ENCODE measurements at regions not wholly inside any gene's neighbourhood (a gene's known extent, or its start where the extent isn't known, plus 50 kb on each side); places are given as distances from the start of the nearest gene placed in this dataset.

GRCh38 chr11:15726221-15726746 is 611.6 kb downstream of the INSC start:
- peaks cover 7% of the 10 kb centered on the region for H3K4me1 Mint-ChIP-seq
- Histone ChIP-seq H3K4me2 (no peak overlapping the region), H3K27ac (ENCODE audit: low read depth) (no peak overlapping the region), H3K36me3 (ENCODE audit: insufficient read depth) (no peaks in the 10 kb centered on the region), H3F3A (replicated peaks; ENCODE audit: low read depth) (no peaks in the 10 kb centered on the region), H3K27me3 (ENCODE audit: insufficient read depth) (no peaks in the 10 kb centered on the region), H3K79me2 (replicated peaks; ENCODE audit: insufficient read depth) (no peaks in the 10 kb centered on the region), H3K4me1 (ENCODE audit: insufficient read depth) (peaks cover 5% of the 10 kb centered on the region; the same call in 1 of the 2 replicates), H4K20me1 (replicated peaks; ENCODE audit: insufficient read depth) (no peaks in the 10 kb centered on the region), H3K4me3 (no peak overlapping the region), H2AFZ (no peak overlapping the region), H3K9me2 (ENCODE audit: insufficient read depth) (peaks cover 23% of the 10 kb centered on the region)
- H3K27me3 Mint-ChIP-seq (ENCODE audit: insufficient read depth, low read depth, poor library complexity) = no peaks in the 10 kb centered on the region
- H3K36me3 Mint-ChIP-seq (ENCODE audit: low read depth) = no peaks in the 10 kb centered on the region
- no peak for ATAC-seq
- H3K9me3 Mint-ChIP-seq = no peaks in the 10 kb centered on the region; the same call in 2 of the 3 replicates
- DNase-seq (ENCODE audit: low spot score) = no peak
- H3K27ac Mint-ChIP-seq = no peak overlapping the region
- TF ChIP-seq JUNB (IDR thresholded peaks at IDR 0.05; ENCODE audit: unreplicated experiment) (no peak), REST (IDR thresholded peaks at IDR 0.05; ENCODE audit: unreplicated experiment) (no peak), POLR2AphosphoS5 (IDR thresholded peaks at IDR 0.05; ENCODE audit: low read depth) (no peak), EZH2phosphoT487 (IDR thresholded peaks at IDR 0.05; ENCODE audit: unreplicated experiment) (no peak), ZNF331 (CRISPR knock-in tag; IDR thresholded peaks at IDR 0.05; ENCODE audit: low read depth) (no peak), STAT1 (IDR thresholded peaks at IDR 0.05; ENCODE audit: unreplicated experiment) (no peak)
- TF ChIP-seq, protein P1, sequence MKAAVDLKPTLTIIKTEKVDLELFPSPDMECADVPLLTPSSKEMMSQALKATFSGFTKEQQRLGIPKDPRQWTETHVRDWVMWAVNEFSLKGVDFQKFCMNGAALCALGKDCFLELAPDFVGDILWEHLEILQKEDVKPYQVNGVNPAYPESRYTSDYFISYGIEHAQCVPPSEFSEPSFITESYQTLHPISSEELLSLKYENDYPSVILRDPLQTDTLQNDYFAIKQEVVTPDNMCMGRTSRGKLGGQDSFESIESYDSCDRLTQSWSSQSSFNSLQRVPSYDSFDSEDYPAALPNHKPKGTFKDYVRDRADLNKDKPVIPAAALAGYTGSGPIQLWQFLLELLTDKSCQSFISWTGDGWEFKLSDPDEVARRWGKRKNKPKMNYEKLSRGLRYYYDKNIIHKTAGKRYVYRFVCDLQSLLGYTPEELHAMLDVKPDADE (IDR thresholded peaks at IDR 0.05) = no peak
- TF ChIP-seq, protein P2, sequence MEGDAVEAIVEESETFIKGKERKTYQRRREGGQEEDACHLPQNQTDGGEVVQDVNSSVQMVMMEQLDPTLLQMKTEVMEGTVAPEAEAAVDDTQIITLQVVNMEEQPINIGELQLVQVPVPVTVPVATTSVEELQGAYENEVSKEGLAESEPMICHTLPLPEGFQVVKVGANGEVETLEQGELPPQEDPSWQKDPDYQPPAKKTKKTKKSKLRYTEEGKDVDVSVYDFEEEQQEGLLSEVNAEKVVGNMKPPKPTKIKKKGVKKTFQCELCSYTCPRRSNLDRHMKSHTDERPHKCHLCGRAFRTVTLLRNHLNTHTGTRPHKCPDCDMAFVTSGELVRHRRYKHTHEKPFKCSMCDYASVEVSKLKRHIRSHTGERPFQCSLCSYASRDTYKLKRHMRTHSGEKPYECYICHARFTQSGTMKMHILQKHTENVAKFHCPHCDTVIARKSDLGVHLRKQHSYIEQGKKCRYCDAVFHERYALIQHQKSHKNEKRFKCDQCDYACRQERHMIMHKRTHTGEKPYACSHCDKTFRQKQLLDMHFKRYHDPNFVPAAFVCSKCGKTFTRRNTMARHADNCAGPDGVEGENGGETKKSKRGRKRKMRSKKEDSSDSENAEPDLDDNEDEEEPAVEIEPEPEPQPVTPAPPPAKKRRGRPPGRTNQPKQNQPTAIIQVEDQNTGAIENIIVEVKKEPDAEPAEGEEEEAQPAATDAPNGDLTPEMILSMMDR (conservative IDR thresholded peaks at IDR 0.05; ENCODE audit: low read depth in 2 of 2) = no peak
- H3K4me3 Mint-ChIP-seq = no peak overlapping the region

DNA sequence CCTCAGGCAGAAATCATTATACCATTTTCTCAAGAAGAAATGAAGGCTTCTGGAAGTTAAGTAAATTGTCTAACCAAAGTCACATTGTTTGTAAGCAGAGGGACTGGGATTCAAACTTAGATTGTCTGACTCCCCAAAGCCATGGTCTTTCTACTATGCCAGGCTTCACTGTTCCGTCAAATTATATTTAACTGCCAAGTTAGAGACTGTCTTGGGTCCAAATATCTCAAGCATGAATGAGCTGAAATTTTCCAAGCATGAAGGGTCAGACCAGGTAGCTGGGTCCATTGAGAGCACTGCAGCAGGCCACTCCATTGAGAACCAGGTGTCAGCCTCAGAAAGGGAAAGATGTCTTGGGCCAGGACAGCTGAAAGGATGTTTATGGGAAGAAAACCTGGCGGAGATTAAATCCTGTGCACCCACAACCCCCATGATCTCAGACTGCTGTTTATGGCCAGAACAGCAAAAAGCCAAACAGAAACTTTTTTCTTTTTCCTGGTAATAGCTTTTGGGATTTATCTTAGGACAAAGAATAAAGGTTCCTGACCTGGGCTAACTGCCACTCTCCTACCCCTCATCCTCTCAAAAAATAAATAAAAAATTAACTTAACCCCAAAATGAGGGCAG is 612.3 kb downstream of the INSC start:
- H3K36me3 ChIP-seq (ENCODE audit: insufficient read depth) = no peaks in the 10 kb centered on the region
- H3F3A ChIP-seq (replicated peaks; ENCODE audit: low read depth) = no peaks in the 10 kb centered on the region
- Mint-ChIP-seq H3K27ac (no peak overlapping the region), H3K36me3 (ENCODE audit: low read depth) (no peaks in the 10 kb centered on the region), H3K4me1 (peaks cover 7% of the 10 kb centered on the region), H3K4me3 (no peak overlapping the region), H3K9me3 (no peaks in the 10 kb centered on the region), H3K27me3 (ENCODE audit: insufficient read depth, low read depth, poor library complexity) (no peaks in the 10 kb centered on the region)
- peaks cover 26% of the 10 kb centered on the region for H3K9me2 ChIP-seq (ENCODE audit: insufficient read depth)
- H3K79me2 ChIP-seq (replicated peaks; ENCODE audit: insufficient read depth) = no peaks in the 10 kb centered on the region
- H3K27ac ChIP-seq (ENCODE audit: low read depth) = no peak overlapping the region
- TF ChIP-seq EZH2phosphoT487 (IDR thresholded peaks at IDR 0.05; ENCODE audit: unreplicated experiment) = no peak
- TF ChIP-seq CREB1 (CRISPR knock-in tag; IDR thresholded peaks at IDR 0.05; ENCODE audit: low read depth) = no peak
- TF ChIP-seq, protein P2 (conservative IDR thresholded peaks at IDR 0.05; ENCODE audit: low read depth in 2 of 2) = no peak
- no peak for TF ChIP-seq ZNF114 (CRISPR knock-in tag; IDR thresholded peaks at IDR 0.05)
- no peak for TF ChIP-seq NANOG (IDR thresholded peaks at IDR 0.05; ENCODE audit: borderline replicate concordance)
- TF ChIP-seq EZH2 (IDR thresholded peaks at IDR 0.05; ENCODE audit: low read depth, unreplicated experiment) = no peak
- no peak for TF ChIP-seq ZNF331 (CRISPR knock-in tag; IDR thresholded peaks at IDR 0.05; ENCODE audit: low read depth)
- TF ChIP-seq, protein P1 (IDR thresholded peaks at IDR 0.05) = no peak
- no peak for TF ChIP-seq POLR2AphosphoS5 (IDR thresholded peaks at IDR 0.05; ENCODE audit: low read depth)
- H4K20me1 ChIP-seq (replicated peaks; ENCODE audit: insufficient read depth) = no peaks in the 10 kb centered on the region
- H3K4me2 ChIP-seq = no peak overlapping the region
- H3K4me3 ChIP-seq = no peak overlapping the region
- H3K27me3 ChIP-seq (ENCODE audit: insufficient read depth) = no peaks in the 10 kb centered on the region
- peaks cover 5% of the 10 kb centered on the region; the same call in 1 of the 2 replicates for H3K4me1 ChIP-seq (ENCODE audit: insufficient read depth)
- no peak overlapping the region for H2AFZ ChIP-seq
- ATAC-seq = no peak
- no peak for DNase-seq (ENCODE audit: low spot score)
